ENCODE measurements at regions not wholly inside any gene's neighbourhood (a gene's known extent, or its start where the extent isn't known, plus 50 kb on each side); places are given as distances from the start of the nearest gene placed in this dataset.
A peak's percentile ranks its signal among the peaks of the same experiment; 100 is the strongest.

DNA sequence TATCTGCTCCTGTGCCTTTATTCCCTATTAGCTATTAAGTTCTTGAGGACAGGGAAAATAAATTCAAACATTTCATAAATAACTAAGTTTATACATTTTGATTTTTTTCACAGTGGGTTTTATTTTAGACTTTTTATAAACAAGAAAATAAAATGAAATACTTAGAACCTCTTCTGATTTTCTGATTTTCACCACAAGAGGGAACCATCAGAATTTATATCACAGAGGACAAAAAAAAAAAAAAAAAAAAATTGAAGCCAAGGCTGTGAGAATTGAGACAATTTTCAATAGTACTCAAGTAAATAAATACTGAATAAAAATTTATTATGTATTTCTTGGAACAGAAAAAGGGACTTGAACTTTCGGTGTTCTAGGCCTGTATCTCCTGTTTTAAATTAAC lies 288.1 kb downstream of the SH3BGRL start:
- no peak for DNase-seq

GRCh38 chrX:81527881-81528440 lies 326.1 kb downstream of the SH3BGRL start:
- no peak for DNase-seq

GRCh38 chrX:81537723-81538122 lies 335.8 kb downstream of the SH3BGRL start:
- DNase-seq = no peak

GRCh38 chrX:81542255-81542654 lies 340.4 kb downstream of the SH3BGRL start:
- no peak for DNase-seq

GRCh38 chrX:81556880-81557279 lies 355.0 kb downstream of the SH3BGRL start:
- no peak for DNase-seq

DNA sequence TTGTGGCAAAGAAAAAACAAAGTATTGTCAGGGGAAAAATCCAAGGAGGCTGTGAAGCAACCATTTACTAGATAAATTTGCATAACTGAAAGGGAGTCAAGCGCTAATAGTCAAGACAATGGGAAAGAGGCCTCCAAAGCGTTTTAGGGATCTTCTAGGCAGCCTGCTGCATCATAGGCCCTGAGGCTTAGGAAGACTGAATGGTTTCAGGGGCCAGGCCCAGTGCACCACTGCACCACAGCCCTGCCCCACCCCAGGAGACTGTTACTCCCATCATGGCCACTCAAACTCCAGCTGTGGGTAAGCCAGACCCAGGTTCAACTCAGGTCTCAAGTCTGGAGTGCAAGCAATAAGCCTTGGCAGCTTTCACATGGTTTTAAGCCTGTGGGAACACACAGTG lies 362.9 kb downstream of the SH3BGRL start:
- DNase-seq = no peak

GRCh38 chrX:81577028-81577427 lies 375.1 kb downstream of the SH3BGRL start:
- no peak for DNase-seq

GRCh38 chrX:81586096-81586495 lies 384.2 kb downstream of the SH3BGRL start:
- peak in 1 of 3 donors; percentile 1 for DNase-seq

- DNase-seq = no peak
Measured at GRCh38 chrX:81615979-81616378, 414.1 kb downstream of the SH3BGRL start.

DNA sequence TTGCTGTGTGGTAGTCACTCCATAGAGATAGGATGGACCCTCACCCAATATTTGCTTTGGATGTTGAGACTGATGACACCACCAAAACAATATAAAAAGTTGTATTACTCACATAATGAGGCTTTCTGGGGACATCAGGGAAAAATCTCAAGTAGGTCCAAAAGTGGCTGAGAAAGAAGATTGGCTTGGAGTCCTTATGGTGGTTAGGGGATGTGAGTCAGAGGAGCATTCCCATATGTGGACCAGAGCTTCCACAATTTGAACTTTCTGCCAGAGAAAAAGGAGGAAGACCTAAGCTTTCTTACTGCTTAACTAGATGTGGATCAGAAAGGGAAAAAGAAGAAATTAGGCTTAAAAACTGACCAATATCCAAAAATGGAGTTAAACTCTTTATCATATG lies 460.5 kb downstream of the SH3BGRL start:
- no peak for DNase-seq

- DNase-seq = no peak
Measured at GRCh38 chrX:81708487-81708886, 506.6 kb downstream of the SH3BGRL start.

DNA sequence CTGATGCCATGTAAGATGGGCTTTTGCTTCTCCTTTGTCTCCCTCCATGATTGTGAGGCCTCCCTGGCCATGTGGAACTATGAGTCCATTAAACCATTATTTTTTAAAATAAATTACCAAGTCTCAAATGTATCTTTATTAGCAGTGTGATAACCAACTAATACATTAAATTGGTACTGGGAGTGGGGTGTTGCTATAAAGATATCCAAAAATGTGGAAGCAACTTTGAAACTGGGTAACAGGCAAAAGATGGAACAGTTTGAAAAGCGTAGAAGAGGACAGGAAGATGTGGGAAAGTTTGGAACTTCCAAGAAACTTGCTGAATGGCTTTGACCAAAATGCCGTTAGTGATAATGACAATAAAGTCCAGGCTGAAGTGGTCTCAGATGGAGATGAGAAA lies 526.7 kb downstream of the SH3BGRL start:
- no peak for DNase-seq

- no peak for DNase-seq
Measured at GRCh38 chrX:81729269-81729777, 527.4 kb downstream of the SH3BGRL start.

DNA sequence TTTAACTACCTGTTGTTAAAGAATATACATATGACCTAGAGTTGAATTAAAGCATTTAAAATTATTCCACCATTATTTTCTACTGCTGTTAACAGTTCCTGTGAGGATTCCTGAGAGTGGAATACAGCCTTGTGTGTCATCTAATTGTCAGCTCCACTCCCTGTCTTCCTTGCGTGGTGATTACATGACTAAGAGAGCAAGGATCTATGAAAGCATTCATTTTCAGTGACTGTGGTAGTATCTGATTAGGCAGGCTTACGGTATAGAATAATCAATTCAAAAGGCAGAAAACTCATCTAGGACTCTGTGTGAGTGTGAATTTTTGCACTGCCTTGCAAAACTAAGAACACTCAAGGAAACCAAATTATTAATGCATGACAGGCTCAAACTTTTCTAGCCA lies 577.8 kb downstream of the SH3BGRL start:
- no peak for DNase-seq

DNA sequence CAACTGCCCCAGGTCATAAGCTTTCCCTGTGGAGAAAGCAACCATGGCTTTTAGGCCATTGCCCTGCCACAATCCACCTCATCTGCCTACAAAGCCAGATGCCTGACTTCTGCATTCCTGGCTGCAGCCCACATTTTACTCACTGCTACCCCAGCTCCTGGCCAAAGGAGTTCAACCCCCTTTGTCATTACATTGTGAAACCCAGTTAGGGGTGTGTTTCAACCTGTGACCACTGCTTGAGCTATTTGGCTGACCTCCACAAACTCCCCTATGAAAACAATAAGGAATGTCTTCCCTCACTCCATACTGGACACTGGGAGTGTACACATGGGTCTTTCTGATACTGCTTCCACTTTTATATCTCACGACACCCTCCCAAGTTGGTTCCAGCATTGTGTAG lies 589.2 kb downstream of the SH3BGRL start:
- no peak for DNase-seq
